HG03159 (cell line): ENCODE measurements at regions not wholly inside any gene's neighbourhood (a gene's known extent, or its start where the extent isn't known, plus 50 kb on each side); places are given as distances from the start of the nearest gene placed in this dataset.
A peak's percentile ranks its signal among the peaks of the same experiment; 100 is the strongest.

Source experiments
- ATAC-seq: cut with Tn5 transposase; IDR thresholded peaks from one replicate; pipeline ENCODE4 v1.9.1; 2021; ENCODE audit warnings: mild to moderate bottlenecking, moderate library complexity; ENCODE audit not compliant: unreplicated experiment

DNA sequence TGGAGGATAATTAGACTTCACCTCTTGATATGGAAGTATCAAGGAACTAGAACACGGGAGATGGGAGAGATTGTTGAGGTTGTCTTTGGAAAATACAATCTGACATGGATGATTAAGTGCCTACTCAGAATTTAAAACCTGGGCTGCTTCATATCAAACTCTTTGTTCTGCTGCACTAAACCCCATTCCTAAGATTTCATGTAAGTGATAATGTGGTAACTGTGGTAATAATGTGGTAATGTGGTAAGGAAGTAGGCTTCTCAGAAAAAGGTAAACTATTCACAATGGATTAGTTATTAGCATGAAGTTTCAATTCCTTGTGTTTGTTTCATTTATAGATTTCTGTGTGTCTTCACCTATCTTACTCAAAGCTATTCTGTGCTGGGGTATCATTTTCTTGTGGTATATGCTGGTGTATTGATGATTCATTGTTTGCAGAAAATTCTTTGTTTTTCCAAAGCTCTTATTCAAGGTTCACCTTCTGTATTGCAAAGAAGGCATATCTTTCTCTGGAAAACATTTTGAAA is 129.9 kb upstream of the TAC1 start:
- ATAC-seq, result no peak

DNA sequence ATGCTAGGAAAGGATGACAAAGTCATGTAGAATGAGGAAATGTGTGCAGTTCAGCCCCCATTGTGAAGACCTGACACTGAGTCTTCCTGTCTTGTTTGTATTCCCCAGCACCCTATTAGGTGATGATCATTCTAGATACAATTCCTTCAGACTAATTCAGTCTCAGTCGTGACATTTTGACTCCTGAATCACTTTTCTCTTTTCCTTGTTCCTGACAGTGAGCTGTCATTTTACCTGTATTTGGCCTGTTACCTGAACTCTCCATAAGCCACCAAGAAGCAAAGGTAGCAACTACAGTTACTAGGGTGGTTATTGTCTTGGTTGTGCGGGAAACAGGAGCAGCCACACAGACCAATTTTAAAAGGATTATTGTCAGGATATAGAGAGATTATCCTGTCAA is 111.4 kb upstream of the TAC1 start:
- no peak for ATAC-seq

DNA sequence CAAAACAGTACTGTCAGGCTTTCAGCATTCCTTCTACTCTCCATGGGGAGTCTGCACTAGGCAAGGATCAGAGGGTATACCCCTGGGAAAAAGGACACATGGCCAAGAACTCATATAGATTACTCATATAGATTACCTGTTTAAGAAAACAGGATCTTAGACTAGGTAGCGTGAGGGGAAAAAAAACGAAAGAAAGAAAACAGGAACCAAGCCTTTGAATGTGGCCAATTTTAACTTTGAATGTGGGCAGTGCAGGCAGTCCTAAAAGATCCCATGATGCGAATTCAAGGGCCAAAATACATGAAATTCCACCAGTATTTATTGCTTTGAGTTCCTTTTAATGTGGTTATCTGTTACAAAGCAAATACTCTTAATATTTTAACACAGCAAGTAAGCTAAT is 108.6 kb upstream of the TAC1 start:
- peak; percentile 92 for ATAC-seq

DNA sequence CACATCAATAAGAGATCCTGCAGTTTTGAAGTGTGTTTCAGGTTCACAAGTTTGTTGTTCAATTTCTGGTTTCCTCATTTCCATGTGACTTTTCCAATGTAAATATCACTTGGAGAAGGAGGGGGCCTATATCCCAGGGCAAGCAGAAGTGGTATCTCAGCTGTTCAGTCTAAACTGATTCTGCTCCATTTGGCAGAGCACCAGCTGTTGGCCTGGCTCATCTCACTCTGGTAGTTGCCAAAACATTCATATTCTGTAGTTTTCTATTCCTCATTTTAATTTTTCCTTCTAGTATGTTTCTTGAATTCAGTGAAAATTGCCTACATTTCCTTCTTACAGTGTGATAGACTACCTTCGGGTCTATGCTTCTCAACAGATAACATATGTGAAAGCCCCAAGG is 101.8 kb upstream of the TAC1 start:
- ATAC-seq, result no peak

DNA sequence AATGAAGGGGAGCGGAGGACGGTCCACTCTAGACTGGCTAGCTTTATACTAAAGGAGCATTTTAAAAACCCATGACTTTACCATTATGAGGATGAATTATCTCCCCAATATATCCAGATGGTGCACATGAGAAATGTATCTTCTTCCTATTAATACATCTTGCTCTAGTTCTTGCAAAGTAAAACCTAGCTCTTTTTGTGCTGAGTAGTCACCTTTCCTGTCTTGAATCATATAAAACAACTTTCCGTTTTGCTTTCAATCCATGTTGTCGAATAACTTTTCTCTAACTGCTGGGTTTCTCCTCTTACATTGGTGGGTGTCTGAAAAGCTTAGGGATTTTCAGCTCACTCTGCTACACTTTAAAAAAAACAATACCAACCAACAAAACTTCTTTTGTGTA is 96.3 kb upstream of the TAC1 start:
- ATAC-seq, result no peak

DNA sequence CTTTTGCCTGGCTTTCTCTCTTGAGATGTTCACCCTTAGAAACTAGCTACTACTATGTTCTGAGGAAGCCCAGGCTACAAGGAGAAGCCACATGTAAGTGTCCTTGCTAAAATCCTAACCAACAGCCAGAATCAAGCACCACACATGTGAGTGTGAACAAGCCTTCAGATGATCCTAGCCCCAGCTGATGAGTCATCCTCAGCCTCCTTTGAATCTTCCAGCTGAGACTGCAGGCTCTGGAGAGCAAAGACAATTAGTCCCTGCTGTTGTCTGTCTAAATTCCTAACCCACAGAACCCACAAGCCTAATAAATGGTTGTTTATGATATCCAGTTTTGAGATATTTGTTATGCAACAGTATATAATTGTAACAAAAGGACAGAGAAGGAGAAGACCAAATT is 92.8 kb upstream of the TAC1 start:
- ATAC-seq, result no peak

DNA sequence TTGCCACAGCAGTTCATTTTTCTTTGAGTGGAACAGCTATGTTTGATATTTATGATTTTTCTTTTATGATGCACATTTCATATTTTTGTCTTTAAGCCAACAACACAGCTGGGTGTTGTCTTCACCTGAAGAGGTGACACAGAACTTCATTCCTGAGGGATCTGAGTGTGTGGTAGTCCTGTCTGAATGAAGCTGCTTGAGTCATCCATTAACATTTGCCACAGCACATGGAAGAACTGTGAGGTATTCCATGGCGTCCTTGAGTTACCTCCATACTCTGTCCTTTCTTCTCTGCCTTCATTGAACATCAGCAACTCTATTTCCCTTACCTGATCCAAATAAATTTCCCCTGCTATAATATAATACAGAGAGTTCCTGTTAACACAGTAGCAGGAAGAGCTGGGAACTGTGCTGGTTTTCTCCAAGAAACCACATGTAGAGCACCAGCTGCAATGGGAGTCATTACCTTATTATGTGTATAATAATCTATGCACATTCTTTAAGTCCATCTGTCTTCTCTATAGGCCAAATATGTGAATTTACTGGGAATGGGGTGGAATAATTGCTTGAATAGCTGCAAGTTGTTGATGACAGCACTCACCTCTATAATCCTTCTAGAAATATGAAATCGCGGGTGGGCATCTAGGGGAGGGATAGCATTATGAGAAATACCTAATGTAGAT is 72.4 kb upstream of the TAC1 start:
- ATAC-seq, result no peak

DNA sequence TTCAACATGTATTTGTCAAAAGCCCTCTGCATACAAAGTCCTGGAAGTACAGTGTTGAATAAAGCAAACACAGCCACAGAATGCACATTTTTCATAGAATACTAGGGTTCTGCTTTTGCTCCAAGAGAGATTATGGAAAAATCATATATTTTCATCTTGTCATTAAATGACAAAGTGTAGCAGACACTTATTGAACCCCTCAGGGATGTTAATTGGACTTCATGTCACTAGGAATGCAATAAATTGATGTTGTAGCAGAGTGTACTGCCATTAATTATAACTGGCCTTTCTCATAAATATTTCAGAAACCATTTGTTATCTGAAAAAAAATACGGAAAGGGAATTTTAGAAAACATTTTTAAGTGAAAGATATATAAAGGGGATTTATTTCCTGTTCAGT is 64.5 kb upstream of the TAC1 start:
- no peak for ATAC-seq

DNA sequence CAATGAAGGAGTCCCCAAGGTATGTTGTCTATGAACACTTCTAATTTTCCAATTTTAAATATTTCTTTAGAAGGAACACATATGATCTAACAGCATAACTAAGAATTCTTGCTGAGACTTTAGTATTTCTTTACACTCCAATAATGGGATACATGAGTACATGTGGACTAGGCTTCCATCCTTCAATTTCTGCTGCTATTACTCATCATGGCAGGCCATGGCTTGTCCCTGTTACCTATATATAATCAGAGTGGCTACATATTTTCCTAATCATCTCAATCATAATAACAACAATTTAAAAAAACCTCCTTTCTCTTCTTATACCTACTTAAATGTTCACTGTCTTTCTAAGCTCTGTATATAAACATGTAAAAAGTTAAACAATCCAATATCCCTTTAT is 60.3 kb upstream of the TAC1 start:
- ATAC-seq, result no peak

DNA sequence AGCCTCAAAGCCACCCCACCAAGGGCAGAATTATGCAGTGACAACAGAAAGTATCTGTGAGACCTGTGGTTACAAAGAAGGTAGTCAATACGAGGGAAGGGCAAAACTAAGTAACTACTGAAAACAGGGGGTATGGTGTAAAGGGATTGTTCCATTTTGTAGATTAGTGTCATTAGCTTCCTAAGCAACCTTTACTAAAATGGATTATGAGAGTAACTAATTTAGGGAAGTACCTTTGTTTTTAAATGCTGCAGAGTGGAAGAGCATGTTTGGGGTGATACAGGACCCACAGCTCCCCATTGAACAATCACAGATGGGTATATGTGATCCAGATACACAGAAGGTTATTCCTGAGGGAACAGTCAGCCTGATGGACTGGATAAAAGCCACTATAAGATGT is 51.3 kb upstream of the TAC1 start:
- ATAC-seq, result no peak
